ENCODE measurements at regions not wholly inside any gene's neighbourhood (a gene's known extent, or its start where the extent isn't known, plus 50 kb on each side); places are given as distances from the start of the nearest gene placed in this dataset.

GRCh38 chr1:4284976-4285375, 369.4 kb upstream of the AJAP1 start:
- TF ChIP-seq CTCF (IDR thresholded peaks at IDR 0.05) (no peak), POLR2A (IDR thresholded peaks at IDR 0.05) (no peak)

Measured in thyroid gland (tissue), 4 donors.